GM21717 (cell line): ENCODE measurements at regions not wholly inside any gene's neighbourhood (a gene's known extent, or its start where the extent isn't known, plus 50 kb on each side); places are given as distances from the start of the nearest gene placed in this dataset.

Experiments used
- ATAC-seq: cut with Tn5 transposase; IDR thresholded peaks from one replicate; pipeline ENCODE4 v1.9.1; 2021; ENCODE audit warnings: mild to moderate bottlenecking, moderate library complexity; ENCODE audit not compliant: unreplicated experiment

GRCh38 chr6:82017288-82017687 is 230.3 kb downstream of the IBTK start:
- no peak for ATAC-seq

GRCh38 chr6:82015526-82015925 is 232.0 kb downstream of the IBTK start:
- no peak for ATAC-seq

- no peak for ATAC-seq
Observed at GRCh38 chr6:82015043-82015442, 232.5 kb downstream of the IBTK start.

- no peak for ATAC-seq
Observed at GRCh38 chr6:82013561-82014530, 233.7 kb downstream of the IBTK start.

GRCh38 chr6:82006027-82006738 is 241.4 kb downstream of the IBTK start:
- ATAC-seq, result peak; percentile 89

GRCh38 chr6:82000551-82000950 is 247.0 kb downstream of the IBTK start:
- ATAC-seq, result no peak

GRCh38 chr6:81999826-82000225 is 247.3 kb upstream of the TENT5A start:
- ATAC-seq, result no peak

- ATAC-seq, result no peak
Observed at GRCh38 chr6:81999270-81999669, 246.8 kb upstream of the TENT5A start.

GRCh38 chr6:81998432-81998831 is 246.0 kb upstream of the TENT5A start:
- ATAC-seq, result no peak

- ATAC-seq, result peak; percentile 59
Observed at GRCh38 chr6:81997090-81997926, 244.8 kb upstream of the TENT5A start.

GRCh38 chr6:81996414-81996813 is 243.9 kb upstream of the TENT5A start:
- peak; percentile 78 for ATAC-seq

- no peak for ATAC-seq
Observed at GRCh38 chr6:81995548-81996289, 243.2 kb upstream of the TENT5A start.

GRCh38 chr6:81988871-81989270 is 236.4 kb upstream of the TENT5A start:
- no peak for ATAC-seq

GRCh38 chr6:81988446-81988845 is 236.0 kb upstream of the TENT5A start:
- ATAC-seq, result no peak

GRCh38 chr6:81987293-81987692 is 234.8 kb upstream of the TENT5A start:
- no peak for ATAC-seq

GRCh38 chr6:81985191-81985590 is 232.7 kb upstream of the TENT5A start:
- ATAC-seq, result no peak

GRCh38 chr6:81984599-81984998 is 232.1 kb upstream of the TENT5A start:
- ATAC-seq, result no peak

- ATAC-seq, result no peak
Observed at GRCh38 chr6:81981812-81982211, 229.3 kb upstream of the TENT5A start.

GRCh38 chr6:81979767-81980166 is 227.3 kb upstream of the TENT5A start:
- ATAC-seq, result no peak

GRCh38 chr6:81979329-81979728 is 226.8 kb upstream of the TENT5A start:
- no peak for ATAC-seq
